Right lobe of liver (tissue), 4 donors: ENCODE measurements at regions not wholly inside any gene's neighbourhood (a gene's known extent, or its start where the extent isn't known, plus 50 kb on each side); places are given as distances from the start of the nearest gene placed in this dataset.

ENCODE experiments used
- CTCF ChIP-seq, 4 donors: fragments of 200-600 bp in 3 of 4; fragments of 450-650 bp in 1 of 4; IDR thresholded peaks; one replicate each; pipeline versions ENCODE4 v1.5.1 to v1.8.0; 2016 to 2022; ENCODE audit warnings: antibody characterized with exemption in 4 of 4, mild to moderate bottlenecking in 2 of 4
- POLR2A ChIP-seq: fragments of 450-650 bp; IDR thresholded peaks from one replicate; pipeline ENCODE4 v1.6.1; 2017; ENCODE audit warnings: antibody characterized with exemption, mild to moderate bottlenecking
- donor health status: DM: no; HTN: no; CAD: no.
- donor health status: DM: no; HTN: no; CAD: no.
- donor health status: DM: no; HTN: yes; CAD: no.

- TF ChIP-seq CTCF (IDR thresholded peaks at IDR 0.05) (no peak), POLR2A (no peak)
Observed at GRCh38 chr11:43589601-43590250, 90.8 kb upstream of the HSD17B12 start.
